ENCODE measurements at regions not wholly inside any gene's neighbourhood (a gene's known extent, or its start where the extent isn't known, plus 50 kb on each side); places are given as distances from the start of the nearest gene placed in this dataset.

- TF ChIP-seq GATA3 (IDR thresholded peaks at IDR 0.05; ENCODE audit: low read depth, low read length) (no peak), GATA2 (IDR thresholded peaks at IDR 0.05; ENCODE audit: low read depth, low read length) (no peak)
These were observed 684.7 kb upstream of the SLITRK5 start for GRCh38 chr13:86986448-86986847.
